Loucy (cell line): ENCODE measurements at regions not wholly inside any gene's neighbourhood (a gene's known extent, or its start where the extent isn't known, plus 50 kb on each side); places are given as distances from the start of the nearest gene placed in this dataset.

Source experiments
- H2AFZ ChIP-seq: fragments of 200-600 bp; sonication (generic); 2 replicates; pipeline ENCODE4 v1.6.0; 2016; ENCODE audit warnings: antibody characterized with exemption, mild to moderate bottlenecking, low read length, moderate library complexity
- H3F3A ChIP-seq: fragments of 200-600 bp; 2 replicates; pipeline ENCODE4 v1.6.0; 2016; ENCODE audit warnings: antibody characterized with exemption, low read depth, mild to moderate bottlenecking
- H3K27me3 ChIP-seq: fragments of 200-600 bp; sonication (generic); 2 replicates; pipeline ENCODE4 v1.6.1; 2014; ENCODE audit warnings: low read length, mild to moderate bottlenecking; ENCODE audit not compliant: insufficient read depth, poor library complexity, severe bottlenecking
- H3K36me3 ChIP-seq: fragments of 200-600 bp; sonication (generic); 2 replicates; pipeline ENCODE4 v1.6.1; 2016; ENCODE audit warnings: low read length; ENCODE audit not compliant: insufficient read depth
- H3K4me1 ChIP-seq: fragments of 200-600 bp; sonication (generic); 2 replicates; pipeline ENCODE4 v1.5.1; 2014; ENCODE audit warnings: low read length, mild to moderate bottlenecking; ENCODE audit not compliant: insufficient read depth, poor library complexity, severe bottlenecking
- H3K4me2 ChIP-seq: fragments of 200-600 bp; sonication (generic); 2 replicates; pipeline ENCODE4 v1.6.0; 2014; ENCODE audit warnings: antibody characterized with exemption, low read length, low read depth, mild to moderate bottlenecking; ENCODE audit not compliant: poor library complexity, severe bottlenecking
- H3K4me3 ChIP-seq: fragments of 200-600 bp; sonication (generic); 2 replicates; pipeline ENCODE4 v1.5.1; 2014; ENCODE audit warnings: low read length, mild to moderate bottlenecking, mixed read lengths; ENCODE audit not compliant: poor library complexity, severe bottlenecking
- H3K79me2 ChIP-seq: fragments of 200-600 bp; sonication (generic); 2 replicates; pipeline ENCODE4 v1.6.1; 2014; ENCODE audit warnings: low read length; ENCODE audit not compliant: insufficient read depth
- H3K9ac ChIP-seq: fragments of 200-600 bp; sonication (generic); 2 replicates; pipeline ENCODE4 v1.6.0; 2014; ENCODE audit warnings: mild to moderate bottlenecking, low read depth, low read length, moderate library complexity; ENCODE audit not compliant: poor library complexity, severe bottlenecking
- H3K9me2 ChIP-seq: fragments of 200-600 bp; sonication (generic); replicated peaks from 2 replicates; pipeline ENCODE4 v1.6.1; 2016; ENCODE audit warnings: low read depth, low read length, mixed read lengths
- H3K9me3 ChIP-seq: fragments of 200-600 bp; sonication (generic); 2 replicates; pipeline ENCODE4 v1.6.1; 2014; ENCODE audit warnings: mild to moderate bottlenecking, antibody characterized with exemption, low read length, low read depth; ENCODE audit not compliant: insufficient read depth
- H4K20me1 ChIP-seq: fragments of 200-600 bp; sonication (generic); 2 replicates; pipeline ENCODE4 v1.6.0; 2014; ENCODE audit warnings: antibody characterized with exemption, low read length, mild to moderate bottlenecking; ENCODE audit not compliant: insufficient read depth, poor library complexity, severe bottlenecking
- CTCF ChIP-seq: fragments of 200-600 bp; sonication (generic); conservative IDR thresholded peaks from 2 replicates; pipeline ENCODE4 v1.5.1; 2014; ENCODE audit warnings: mild to moderate bottlenecking, antibody characterized with exemption, low read length
- EZH2phosphoT487 ChIP-seq: fragments of 200-600 bp; IDR thresholded peaks from 2 replicates; pipeline ENCODE4 v1.6.1; 2018; ENCODE audit warnings: antibody characterized with exemption, mild to moderate bottlenecking, moderate library complexity, borderline replicate concordance

DNA sequence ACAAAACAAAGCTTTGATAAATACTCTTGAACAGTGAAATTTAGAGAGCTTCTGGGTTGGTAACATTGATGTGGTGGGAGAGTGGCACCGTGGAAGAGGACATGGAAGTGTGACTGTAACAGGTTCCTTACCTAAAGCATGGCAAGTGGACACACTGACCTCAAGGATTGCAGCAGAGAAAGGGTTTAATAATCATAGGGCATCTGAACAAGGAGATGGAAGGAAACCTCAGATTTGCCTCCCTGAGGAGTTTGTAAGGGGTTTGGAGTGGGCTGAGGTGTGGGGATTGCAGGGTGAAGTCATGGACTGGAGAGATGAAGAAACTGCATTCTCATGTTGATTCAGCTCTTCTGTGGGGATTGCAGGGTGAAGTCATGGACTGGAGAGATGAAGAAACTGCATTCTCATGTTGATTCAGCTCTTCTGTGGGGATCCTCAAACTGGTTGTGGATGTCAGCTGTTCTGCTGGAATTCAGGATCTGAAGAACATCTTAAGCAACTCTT is 83.8 kb upstream of the TLK1 start:
- H3K9ac ChIP-seq = no peak overlapping the region
- H3K9me2 ChIP-seq = no peaks in the 10 kb centered on the region
- H3K4me2 ChIP-seq = no peak overlapping the region
- no peaks in the 10 kb centered on the region for H3K36me3 ChIP-seq
- H3K79me2 ChIP-seq = no peaks in the 10 kb centered on the region
- H4K20me1 ChIP-seq = no peaks in the 10 kb centered on the region
- H2AFZ ChIP-seq = no peak overlapping the region
- no peak overlapping the region for H3K4me3 ChIP-seq
- H3K9me3 ChIP-seq = peaks cover 8% of the 10 kb centered on the region; the same call in 1 of the 2 replicates
- peaks cover 16% of the 10 kb centered on the region for H3K4me1 ChIP-seq
- H3F3A ChIP-seq = no peaks in the 10 kb centered on the region
- no peak for TF ChIP-seq EZH2phosphoT487
- TF ChIP-seq CTCF = no peak
- H3K27me3 ChIP-seq = no peaks in the 10 kb centered on the region

- Histone ChIP-seq H3K27me3 (no peaks in the 10 kb centered on the region), H3K4me1 (peaks cover 15% of the 10 kb centered on the region), H3K9ac (no peak overlapping the region), H4K20me1 (no peaks in the 10 kb centered on the region), H3K9me3 (peaks cover 8% of the 10 kb centered on the region; the same call in 1 of the 2 replicates), H3K9me2 (no peaks in the 10 kb centered on the region), H3K79me2 (no peaks in the 10 kb centered on the region), H3K36me3 (no peaks in the 10 kb centered on the region), H3F3A (no peaks in the 10 kb centered on the region), H2AFZ (no peak overlapping the region), H3K4me3 (no peak overlapping the region), H3K4me2 (no peak overlapping the region)
- TF ChIP-seq CTCF (no peak), EZH2phosphoT487 (no peak)
Measured at GRCh38 chr2:171241771-171242170, 81.1 kb upstream of the TLK1 start.

- Histone ChIP-seq H3K9me2 (no peaks in the 10 kb centered on the region), H3F3A (no peaks in the 10 kb centered on the region), H3K4me3 (no peak overlapping the region), H3K4me1 (peaks cover 15% of the 10 kb centered on the region), H3K9me3 (no peaks in the 10 kb centered on the region), H3K36me3 (no peaks in the 10 kb centered on the region), H3K79me2 (no peaks in the 10 kb centered on the region), H3K9ac (no peak overlapping the region), H2AFZ (no peak overlapping the region), H3K4me2 (no peak overlapping the region), H3K27me3 (no peaks in the 10 kb centered on the region), H4K20me1 (no peaks in the 10 kb centered on the region)
- TF ChIP-seq CTCF = no peak
- TF ChIP-seq EZH2phosphoT487 = no peak
Measured at GRCh38 chr2:171238946-171239345, 78.3 kb upstream of the TLK1 start.
